Lower leg skin (tissue), 4 donors: ENCODE measurements at regions not wholly inside any gene's neighbourhood (a gene's known extent, or its start where the extent isn't known, plus 50 kb on each side); places are given as distances from the start of the nearest gene placed in this dataset.

Source experiments
- DNase-seq, 2 donors: peaks; one replicate each; pipeline ENCODE4 v3.0.0-alpha.2; 2019; ENCODE audit warnings: low spot score in 2 of 2
- H3K4me3 ChIP-seq: fragments of 200-600 bp; sonication (generic); 2 replicates; pipeline ENCODE4 v1.5.1; 2017; ENCODE audit warnings: mild to moderate bottlenecking, low read depth; ENCODE audit not compliant: poor library complexity, severe bottlenecking
- CTCF ChIP-seq, 3 donors: fragments of 450-650 bp; IDR thresholded peaks; one replicate each; pipeline ENCODE4 v1.5.1; 2016; ENCODE audit warnings: antibody characterized with exemption in 3 of 3, mild to moderate bottlenecking in 3 of 3, moderate library complexity in 2 of 3
- POLR2A ChIP-seq, 2 donors: fragments of 450-650 bp; IDR thresholded peaks; one replicate each; pipeline ENCODE4 v1.6.1; 2016 to 2017; ENCODE audit warnings: antibody characterized with exemption in 2 of 2, mild to moderate bottlenecking in 1 of 2, moderate library complexity in 1 of 2
- WGBS, 2 donors: methylation state at CpG; one replicate each; pipeline ENCODE4 v1.1.5; 2018; 5-methylcytosine and 5-hydroxymethylcytosine counted together
- intact Hi-C: fragments of 100-400 bp; cut with DNase I; formaldehyde crosslinking; loops from one replicate; pipeline ENCODE4 v1.15.0; 2023; ENCODE audit warnings: low total_unique reads

- H3K4me3 ChIP-seq, result no peak overlapping the region
- intact Hi-C loops, result no loop called here
- TF ChIP-seq CTCF (IDR thresholded peaks at IDR 0.05) (no peak), POLR2A (IDR thresholded peaks at IDR 0.05) (no peak)
- WGBS, 2 donors, result 72 to 83% methylated on average over 1 of the region's 1 CpG
- DNase-seq, result no peak
Measured at GRCh38 chr11:128182844-128183243, 404.5 kb downstream of the ETS1 start.

- no peak overlapping the region for H3K4me3 ChIP-seq
- no peak for DNase-seq
- TF ChIP-seq POLR2A (IDR thresholded peaks at IDR 0.05) (no peak), CTCF (IDR thresholded peaks at IDR 0.05) (no peak)
- 93 to 94% methylated on average over 5 of the region's 5 CpGs for WGBS, 2 donors
- intact Hi-C loops, result no loop called here
Measured at GRCh38 chr11:128181984-128182383, 405.4 kb downstream of the ETS1 start.

- 83% methylated on average over 4 of the region's 4 CpGs for WGBS, 2 donors
- TF ChIP-seq CTCF (IDR thresholded peaks at IDR 0.05) (no peak), POLR2A (IDR thresholded peaks at IDR 0.05) (no peak)
- no peak overlapping the region for H3K4me3 ChIP-seq
- DNase-seq, result no peak
- intact Hi-C loops, result no loop called here
Measured at GRCh38 chr11:128181088-128181480, 406.3 kb downstream of the ETS1 start.

GRCh38 chr11:128180441-128181087 lies 406.8 kb downstream of the ETS1 start:
- TF ChIP-seq CTCF (IDR thresholded peaks at IDR 0.05) (no peak), POLR2A (IDR thresholded peaks at IDR 0.05) (no peak)
- DNase-seq, result no peak
- intact Hi-C loops, result no loop called here
- no peak overlapping the region for H3K4me3 ChIP-seq
- 60 to 75% methylated on average over 5 of the region's 5 CpGs for WGBS, 2 donors

- 88 to 89% methylated on average over 1 of the region's 1 CpG for WGBS, 2 donors
- intact Hi-C loops, result loop anchor here (5.0 kb wide), 1 partner anchor 453 kb away; no protein-coding TSS in a partner anchor
- TF ChIP-seq POLR2A (IDR thresholded peaks at IDR 0.05), result no peak
- no peak for TF ChIP-seq CTCF (IDR thresholded peaks at IDR 0.05)
- no peak for DNase-seq
- H3K4me3 ChIP-seq, result no peak overlapping the region
Measured at GRCh38 chr11:128179512-128179911, 407.8 kb downstream of the ETS1 start.

- intact Hi-C loops, result loop anchor here (5.0 kb wide), 1 partner anchor 453 kb away; no protein-coding TSS in a partner anchor
- WGBS, 2 donors, result 65 to 66% methylated on average over 2 of the region's 2 CpGs
- TF ChIP-seq CTCF (IDR thresholded peaks at IDR 0.05), result no peak
- no peak for TF ChIP-seq POLR2A (IDR thresholded peaks at IDR 0.05)
- no peak overlapping the region for H3K4me3 ChIP-seq
- DNase-seq, result no peak
Measured at GRCh38 chr11:128179039-128179438, 408.3 kb downstream of the ETS1 start.
